Pancreas (tissue), 10 donors: ENCODE measurements at regions not wholly inside any gene's neighbourhood (a gene's known extent, or its start where the extent isn't known, plus 50 kb on each side); places are given as distances from the start of the nearest gene placed in this dataset.

Experiments
- ATAC-seq, 4 donors: fragments of 200-7000 bp; cut with Tn5 transposase; one replicate each; pipeline versions ENCODE4 v1.8.0 to v1.9.1; 2020; ENCODE audit warnings: mild to moderate bottlenecking in 4 of 4, moderate library complexity in 4 of 4
- DNase-seq, 6 donors: peaks; one replicate each; pipeline ENCODE4 v3.0.0-alpha.2; 2020
- FAIRE-seq: peaks from 2 replicates; lab custom pipeline; 2012; peaks lifted over from hg19 to GRCh38; lab: Jason Lieb, UNC
- H3K27ac ChIP-seq, 4 donors: fragments of 200-600 bp; sonication (generic); 1 replicate in 3 of 4; 2 replicates in 1 of 4; pipeline versions ENCODE4 v1.5.0 to v1.8.0; 2020
- H3K27me3 ChIP-seq, 4 donors: fragments of 200-600 bp; one replicate each; pipeline ENCODE4 v1.8.0; 2021
- H3K36me3 ChIP-seq, 3 donors: fragments of 200-600 bp; sonication (generic) in 1 of 3; one replicate each; pipeline versions ENCODE4 v1.5.0 to v1.8.0; 2020 to 2021
- H3K4me1 ChIP-seq, 3 donors: fragments of 200-600 bp; one replicate each; pipeline ENCODE4 v1.8.0; 2021
- H3K4me3 ChIP-seq, 4 donors: fragments of 200-600 bp; sonication (generic) in 2 of 4; one replicate each; pipeline versions ENCODE4 v1.5.0 to v1.8.0; 2020 to 2021
- H3K9me3 ChIP-seq, 4 donors: fragments of 200-600 bp; one replicate each; pipeline ENCODE4 v1.8.0; 2021
- CTCF ChIP-seq, 4 donors: fragments of 200-600 bp; sonication (generic) in 3 of 4; IDR thresholded peaks; one replicate each; pipeline versions ENCODE4 v1.5.0 to v1.8.0; 2021; ENCODE audit warnings: antibody characterized with exemption in 4 of 4
- WGBS, 2 donors: extraction: QIAGEN DNeasy Blood & Tissue Kit; methylation state at CpG; one replicate each; pipeline ENCODE4 v1.1.7; 2013; 5-methylcytosine and 5-hydroxymethylcytosine counted together
- intact Hi-C, 3 donors: fragments of 100-400 bp; cut with DNase I; formaldehyde crosslinking; loops; one replicate each; pipeline versions ENCODE4 v1.11.1 to v1.14.2; 2022
- donor health status: healthy with polysubstance abuse.
- donor health status: DM: no; HTN: no; CAD: no; lungs with moderate emphysema.
- donor health status: DM: no; HTN: no; CAD: no.
- donor health status: control.
- donor health status: control.
- donor health status: Bipolar disorder and iron deficiency.
- donor health status: DM: yes; HTN: yes; CAD: no.
- donor health status: DM: no; HTN: no; CAD: no.
- donor health status: DM: no; HTN: no; CAD: no.
- donor health status: DM: yes; HTN: yes; CAD: no.

DNA sequence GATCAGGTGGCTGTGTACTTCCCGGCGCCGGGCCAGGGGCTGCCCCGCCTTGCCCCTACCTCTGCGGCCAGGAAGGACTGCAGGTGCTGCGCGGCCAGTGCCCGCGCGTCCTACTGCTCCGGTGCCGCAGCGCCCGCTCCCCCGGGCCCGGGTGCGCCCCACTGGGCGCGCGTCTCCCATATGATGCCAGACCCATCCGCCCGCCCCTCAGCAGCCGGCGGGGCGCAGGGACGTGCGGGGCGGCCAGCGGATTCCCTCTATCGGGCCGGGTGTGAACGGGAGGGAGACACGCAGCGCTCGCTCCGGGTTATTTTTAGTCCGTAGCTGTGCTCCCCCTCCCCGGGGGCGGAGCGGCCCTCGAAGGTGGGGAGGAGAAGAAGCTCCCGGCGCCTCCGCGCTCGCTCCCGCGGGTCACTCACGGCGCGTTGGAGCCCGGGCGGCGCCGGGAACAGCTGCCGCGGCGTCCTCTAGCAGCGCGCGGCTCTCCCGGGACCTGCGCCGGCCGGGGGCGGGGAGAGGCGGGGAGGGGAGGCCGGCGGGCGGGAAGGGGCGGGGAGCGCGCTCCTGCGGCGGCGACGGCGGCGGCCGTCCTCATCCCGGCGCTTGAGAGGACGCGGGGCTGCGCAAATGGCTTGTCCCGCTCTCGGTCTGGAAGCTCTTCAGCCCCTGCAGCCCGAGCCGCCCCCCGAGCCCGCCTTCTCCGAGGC, 103.6 kb downstream of the UCHL1 start:
- H3K4me3 ChIP-seq, result peak overlapping the region; percentile 38 to 81 (median 65)
- peak; percentile 53 to 89 (median 70) for DNase-seq
- peak; percentile 88 to 92 (median 90) for ATAC-seq
- H3K27ac ChIP-seq, result peak overlapping the region; percentile 41 to 82 (median 64)
- FAIRE-seq, result no peak
- intact Hi-C loops, result no loop called here
- no peaks in the 10 kb centered on the region for H3K9me3 ChIP-seq
- no peaks in the 10 kb centered on the region for H3K27me3 ChIP-seq
- 0 to 1% methylated on average over 53 to 92 of the region's 92 CpGs for WGBS, 2 donors
- no peak for TF ChIP-seq CTCF (IDR thresholded peaks at IDR 0.05)
- no peaks in the 10 kb centered on the region for H3K36me3 ChIP-seq
- H3K4me1 ChIP-seq, result peaks cover 0 to 11% (median 0%) of the 10 kb centered on the region in 3 donors

- Histone ChIP-seq H3K4me3 (peak overlapping the region; percentile 38 to 81 (median 65)), H3K27me3 (no peaks in the 10 kb centered on the region), H3K27ac (peak overlapping the region in 2 of 4 donors; percentile 76 to 82), H3K36me3 (no peaks in the 10 kb centered on the region), H3K4me1 (peaks cover 0 to 11% (median 0%) of the 10 kb centered on the region in 3 donors), H3K9me3 (no peaks in the 10 kb centered on the region)
- intact Hi-C loops, result no loop called here
- WGBS, 2 donors, result 1% methylated on average over 56 to 64 of the region's 64 CpGs
- peak; percentile 31 to 75 (median 48) for DNase-seq
- peak; percentile 25 to 58 (median 54) for ATAC-seq
- no peak for FAIRE-seq
- TF ChIP-seq CTCF (IDR thresholded peaks at IDR 0.05), result no peak
These were observed 104.4 kb downstream of the UCHL1 start for GRCh38 chr4:41360921-41361793.

- H3K4me3 ChIP-seq, result peak overlapping the region; percentile 2 to 81 (median 65)
- no peak for TF ChIP-seq CTCF (IDR thresholded peaks at IDR 0.05)
- WGBS, 2 donors, result 31 to 33% methylated on average over 10 of the region's 10 CpGs
- ATAC-seq (peak in 2 of 4 donors; percentile 3 to 31), DNase-seq (peak in 1 of 6 donors; percentile 13), FAIRE-seq (no peak)
- intact Hi-C loops, result no loop called here
- H3K27me3 ChIP-seq, result no peaks in the 10 kb centered on the region
- H3K27ac ChIP-seq, result peak overlapping the region in 2 of 4 donors; percentile 76 to 82
- no peaks in the 10 kb centered on the region for H3K9me3 ChIP-seq
- H3K36me3 ChIP-seq, result no peaks in the 10 kb centered on the region
- H3K4me1 ChIP-seq, result peaks cover 0 to 11% (median 0%) of the 10 kb centered on the region in 3 donors
These were observed 105.2 kb downstream of the UCHL1 start for GRCh38 chr4:41361794-41362526.

GRCh38 chr4:41362621-41363383, 106.1 kb downstream of the UCHL1 start:
- Histone ChIP-seq H3K4me1 (peaks cover 0 to 11% (median 0%) of the 10 kb centered on the region in 3 donors), H3K36me3 (no peaks in the 10 kb centered on the region), H3K9me3 (no peaks in the 10 kb centered on the region), H3K27me3 (no peaks in the 10 kb centered on the region), H3K4me3 (no peak overlapping the region), H3K27ac (no peak overlapping the region)
- FAIRE-seq (no peak), ATAC-seq (no peak), DNase-seq (no peak)
- no peak for TF ChIP-seq CTCF (IDR thresholded peaks at IDR 0.05)
- intact Hi-C loops, result no loop called here
- WGBS, 2 donors, result 67 to 72% methylated on average over 10 of the region's 10 CpGs
